ENCODE measurements at regions not wholly inside any gene's neighbourhood (a gene's known extent, or its start where the extent isn't known, plus 50 kb on each side); places are given as distances from the start of the nearest gene placed in this dataset.

- TF ChIP-seq POLR2AphosphoS5 (IDR thresholded peaks at IDR 0.05; ENCODE audit: low read depth, low read length) (no peak), SIN3A (IDR thresholded peaks at IDR 0.05; ENCODE audit: borderline replicate concordance, insufficient read depth, low read length) (no peak)
Observed at GRCh38 chr2:52477166-52477565, 1290.4 kb upstream of the CHAC2 start.

Data from PFSK-1 (cell line).